OCI-LY7 (cell line): ENCODE measurements at regions not wholly inside any gene's neighbourhood (a gene's known extent, or its start where the extent isn't known, plus 50 kb on each side); places are given as distances from the start of the nearest gene placed in this dataset.
"Not testable (repeated sequence)": the region's sequence is repeated elsewhere in the genome, so short reads cannot be mapped to it uniquely, and the experiment has no call there.

Source experiments
- BruUV-seq: library from RNA; stranded (reverse); fragments of 400-500 nt; replicated peaks from 2 replicates; lab custom pipeline; 2021; lab: Mats Ljungman, UMichigan
- CTCF ChIA-PET: fragments of 300-600 bp; sonication (Branson Sonifier 250); formaldehyde crosslinking; loops from one replicate; lab custom pipeline; 2022; ENCODE audit warnings: antibody characterized with exemption; ENCODE audit not compliant: unreplicated experiment; lab: Charles Lee
- POLR2A ChIA-PET: fragments of 300-600 bp; sonication (Branson Sonifier 250); formaldehyde crosslinking; loops from one replicate; lab custom pipeline; 2022; ENCODE audit warnings: antibody characterized with exemption; lab: Charles Lee
- DNase-seq: peaks from one replicate; pipeline ENCODE4 v3.0.0-alpha.2; 2015; ENCODE audit warnings: low spot score
- H2AFZ ChIP-seq: fragments of 200-600 bp; sonication (generic), shearing (Covaris generic); 2 replicates; pipeline ENCODE4 v1.6.1; 2014; ENCODE audit warnings: mild to moderate bottlenecking, antibody characterized with exemption, low read length, moderate library complexity
- H3K27ac ChIP-seq: fragments of 200-600 bp; sonication (generic); 2 replicates; pipeline ENCODE4 v1.5.1; 2014; ENCODE audit warnings: mixed run types, low read depth, mild to moderate bottlenecking, moderate library complexity, low read length, inconsistent platforms; ENCODE audit not compliant: poor library complexity, severe bottlenecking
- H3K36me3 ChIP-seq: fragments of 200-600 bp; sonication (generic); 2 replicates; pipeline ENCODE4 v1.6.1; 2014; ENCODE audit warnings: mild to moderate bottlenecking, antibody characterized with exemption, low read length, moderate library complexity, mixed read lengths; ENCODE audit not compliant: insufficient read depth
- H3K4me1 ChIP-seq: fragments of 200-600 bp; sonication (generic); 2 replicates; pipeline ENCODE4 v1.5.1; 2014; ENCODE audit warnings: mild to moderate bottlenecking, low read length; ENCODE audit not compliant: insufficient read depth, poor library complexity, severe bottlenecking
- H3K4me2 ChIP-seq: fragments of 200-600 bp; sonication (generic); 2 replicates; pipeline ENCODE4 v1.6.1; 2014; ENCODE audit warnings: mild to moderate bottlenecking, low read length
- H3K4me3 ChIP-seq: fragments of 200-600 bp; sonication (generic); 2 replicates; pipeline ENCODE4 v1.5.1; 2014; ENCODE audit warnings: mild to moderate bottlenecking, low read depth, low read length; ENCODE audit not compliant: poor library complexity, severe bottlenecking
- H3K79me2 ChIP-seq: fragments of 200-600 bp; sonication (generic); 2 replicates; pipeline ENCODE4 v1.6.1; 2016; ENCODE audit warnings: low read depth, mild to moderate bottlenecking, low read length, moderate library complexity, mixed read lengths; ENCODE audit not compliant: insufficient read depth
- H3K9me2 ChIP-seq: fragments of 200-600 bp; sonication (generic); 2 replicates; pipeline ENCODE4 v1.6.1; 2016; ENCODE audit warnings: mild to moderate bottlenecking, low read length, mixed read lengths; ENCODE audit not compliant: insufficient read depth
- H3K9me3 ChIP-seq: fragments of 200-600 bp; sonication (generic); 2 replicates; pipeline ENCODE4 v1.6.1; 2014; ENCODE audit warnings: mild to moderate bottlenecking, mixed run types, low read length, mixed read lengths
- H4K20me1 ChIP-seq: fragments of 200-600 bp; sonication (generic); 2 replicates; pipeline ENCODE4 v1.6.1; 2014; ENCODE audit warnings: mild to moderate bottlenecking, antibody characterized with exemption, low read length, moderate library complexity, mixed read lengths; ENCODE audit not compliant: insufficient read depth
- EZH2phosphoT487 ChIP-seq: fragments of 200-600 bp; sonication (generic); IDR thresholded peaks from 2 replicates; pipeline ENCODE4 v1.6.1; 2018; ENCODE audit warnings: low read depth, borderline replicate concordance, mild to moderate bottlenecking, mixed run types, antibody characterized with exemption, low read length, moderate library complexity, mixed read lengths
- intact Hi-C: fragments of 100-400 bp; cut with micrococcal nuclease; formaldehyde crosslinking; loops from one replicate; pipeline ENCODE4 v1.10.0; 2022; ENCODE audit not compliant: unreplicated experiment
- TF ChIP-seq, protein P1 (sequence below): fragments of 200-600 bp; sonication (generic); conservative IDR thresholded peaks from 2 replicates; pipeline ENCODE4 v1.5.1; 2014; ENCODE audit warnings: mild to moderate bottlenecking, antibody characterized with exemption, low read length, moderate library complexity, mixed read lengths

DNA sequence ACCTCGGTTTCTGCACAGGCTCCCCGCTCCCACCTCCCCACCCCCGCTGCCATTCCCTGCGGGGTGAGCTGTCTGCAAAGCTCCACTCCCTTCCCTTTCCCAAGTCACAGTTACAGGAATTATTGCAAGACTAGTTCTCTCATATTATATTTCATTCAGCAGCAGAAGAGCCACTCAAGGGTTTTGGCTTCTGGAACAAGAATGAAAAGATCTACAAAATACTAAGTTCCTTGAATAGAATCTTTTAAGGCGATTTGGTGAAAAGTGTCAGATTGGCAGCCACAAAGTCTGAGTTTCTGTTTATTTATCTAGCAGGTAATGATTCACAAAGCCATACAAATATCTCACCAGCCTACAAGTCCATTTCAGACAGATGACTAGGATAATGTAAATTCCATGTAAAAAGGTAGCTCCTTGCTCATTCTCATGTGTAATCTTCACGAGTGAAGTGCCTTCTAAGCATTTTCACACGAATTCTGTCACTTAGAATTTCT is 221.9 kb upstream of the RBBP8 start:
- DNase-seq: no peak
- no peaks in the 10 kb centered on the region for H3K9me2 ChIP-seq
- TF ChIP-seq, protein P1, sequence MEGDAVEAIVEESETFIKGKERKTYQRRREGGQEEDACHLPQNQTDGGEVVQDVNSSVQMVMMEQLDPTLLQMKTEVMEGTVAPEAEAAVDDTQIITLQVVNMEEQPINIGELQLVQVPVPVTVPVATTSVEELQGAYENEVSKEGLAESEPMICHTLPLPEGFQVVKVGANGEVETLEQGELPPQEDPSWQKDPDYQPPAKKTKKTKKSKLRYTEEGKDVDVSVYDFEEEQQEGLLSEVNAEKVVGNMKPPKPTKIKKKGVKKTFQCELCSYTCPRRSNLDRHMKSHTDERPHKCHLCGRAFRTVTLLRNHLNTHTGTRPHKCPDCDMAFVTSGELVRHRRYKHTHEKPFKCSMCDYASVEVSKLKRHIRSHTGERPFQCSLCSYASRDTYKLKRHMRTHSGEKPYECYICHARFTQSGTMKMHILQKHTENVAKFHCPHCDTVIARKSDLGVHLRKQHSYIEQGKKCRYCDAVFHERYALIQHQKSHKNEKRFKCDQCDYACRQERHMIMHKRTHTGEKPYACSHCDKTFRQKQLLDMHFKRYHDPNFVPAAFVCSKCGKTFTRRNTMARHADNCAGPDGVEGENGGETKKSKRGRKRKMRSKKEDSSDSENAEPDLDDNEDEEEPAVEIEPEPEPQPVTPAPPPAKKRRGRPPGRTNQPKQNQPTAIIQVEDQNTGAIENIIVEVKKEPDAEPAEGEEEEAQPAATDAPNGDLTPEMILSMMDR: no peak
- TF ChIP-seq EZH2phosphoT487: no peak
- no peaks in the 10 kb centered on the region for H3K4me1 ChIP-seq
- H3K27ac ChIP-seq: no peak overlapping the region
- no peaks in the 10 kb centered on the region for H4K20me1 ChIP-seq
- H3K9me3 ChIP-seq: no peaks in the 10 kb centered on the region
- no peak overlapping the region for H2AFZ ChIP-seq
- BruUV-seq: no TSS peak
- CTCF ChIA-PET: no interaction called here
- H3K36me3 ChIP-seq: no peaks in the 10 kb centered on the region
- intact Hi-C loops: no loop called here
- no peaks in the 10 kb centered on the region for H3K79me2 ChIP-seq
- POLR2A ChIA-PET: no interaction called here
- no peak overlapping the region for H3K4me2 ChIP-seq
- H3K4me3 ChIP-seq: no peak overlapping the region

DNA sequence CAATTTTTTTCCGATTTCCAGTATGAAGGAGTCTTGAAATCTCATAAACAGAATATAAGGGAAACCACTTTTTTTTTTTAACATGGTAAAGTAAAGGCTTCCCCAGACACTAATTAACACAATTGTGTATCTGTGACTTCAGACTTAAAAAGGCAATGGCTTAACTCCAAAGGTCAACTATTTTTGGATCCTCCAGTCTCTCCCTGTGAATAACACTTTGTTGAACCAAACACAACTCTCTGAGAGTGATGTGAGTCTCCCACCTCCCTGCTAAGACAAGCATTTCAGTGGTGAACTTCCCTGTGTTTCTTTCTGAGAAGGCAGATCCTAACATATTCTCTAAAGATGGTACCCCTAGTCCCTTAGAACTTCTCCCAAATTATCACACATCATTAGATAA is 219.6 kb upstream of the RBBP8 start:
- Histone ChIP-seq H4K20me1 (no peaks in the 10 kb centered on the region), H3K9me3 (no peaks in the 10 kb centered on the region), H3K27ac (no peak overlapping the region), H3K79me2 (no peaks in the 10 kb centered on the region), H3K9me2 (no peaks in the 10 kb centered on the region), H3K4me1 (no peaks in the 10 kb centered on the region), H3K4me2 (no peak overlapping the region), H3K4me3 (no peak overlapping the region), H3K36me3 (no peaks in the 10 kb centered on the region), H2AFZ (no peak overlapping the region)
- CTCF ChIA-PET: no interaction called here
- intact Hi-C loops: no loop called here
- POLR2A ChIA-PET: interaction anchor here (0.6 kb wide), 1 partner anchor 144 kb away, joined by 3 read pairs; no protein-coding TSS in a partner anchor
- no peak for DNase-seq
- TF ChIP-seq, protein P1: no peak
- TF ChIP-seq EZH2phosphoT487: no peak
- no TSS peak for BruUV-seq

DNA sequence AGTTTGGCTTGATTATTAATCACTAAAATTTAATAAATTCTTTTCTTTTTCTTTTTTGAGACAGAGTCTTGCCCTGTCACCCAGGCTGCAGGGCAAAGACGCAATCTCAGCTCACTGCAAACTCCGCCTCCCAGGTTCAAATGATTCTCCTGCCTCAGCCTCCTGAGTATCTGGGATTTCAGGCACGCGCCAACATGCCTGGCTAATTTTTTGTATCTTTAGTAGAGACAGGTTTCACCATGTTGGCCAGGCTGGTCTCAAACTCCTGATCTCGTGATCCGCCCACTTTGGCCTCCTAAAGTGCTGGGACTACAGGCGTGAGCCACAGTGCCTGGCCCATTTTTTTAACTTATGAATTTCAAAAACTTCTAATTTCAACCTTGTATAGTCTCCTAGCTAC is 215.6 kb upstream of the RBBP8 start:
- H3K4me2 ChIP-seq, H4K20me1 ChIP-seq, DNase-seq, H3K36me3 ChIP-seq, H3K79me2 ChIP-seq, intact Hi-C loops, H3K4me1 ChIP-seq, H3K4me3 ChIP-seq, H2AFZ ChIP-seq, CTCF ChIA-PET, BruUV-seq, H3K9me2 ChIP-seq, H3K27ac ChIP-seq, H3K9me3 ChIP-seq: not testable (repeated sequence)
- POLR2A ChIA-PET: interaction anchor here (1.0 kb wide), 1 partner anchor 10 kb away, joined by 3 read pairs; no protein-coding TSS in a partner anchor
